ENCODE measurements at regions not wholly inside any gene's neighbourhood (a gene's known extent, or its start where the extent isn't known, plus 50 kb on each side); places are given as distances from the start of the nearest gene placed in this dataset.

GRCh38 chr20:40120827-40121226 is 568.2 kb downstream of the MAFB start:
- Mint-ChIP-seq H3K36me3 (ENCODE audit: low read depth) (no peaks in the 10 kb centered on the region), H3K27ac (no peak overlapping the region), H3K4me3 (no peak overlapping the region), H3K27me3 (ENCODE audit: insufficient read depth, low read depth, poor library complexity) (peaks cover 1% of the 10 kb centered on the region), H3K4me1 (no peaks in the 10 kb centered on the region), H3K9me3 (no peaks in the 10 kb centered on the region; the same call in 2 of the 3 replicates)
- TF ChIP-seq STAT1 (IDR thresholded peaks at IDR 0.05; ENCODE audit: unreplicated experiment) (no peak), EZH2 (IDR thresholded peaks at IDR 0.05; ENCODE audit: low read depth, unreplicated experiment) (no peak), NANOG (IDR thresholded peaks at IDR 0.05; ENCODE audit: borderline replicate concordance) (no peak), ZNF462 (CRISPR knock-in tag; IDR thresholded peaks at IDR 0.05) (no peak), POLR2AphosphoS5 (IDR thresholded peaks at IDR 0.05; ENCODE audit: low read depth) (no peak), EZH2phosphoT487 (IDR thresholded peaks at IDR 0.05; ENCODE audit: unreplicated experiment) (no peak), ETS1 (IDR thresholded peaks at IDR 0.05) (no peak), JUNB (IDR thresholded peaks at IDR 0.05; ENCODE audit: unreplicated experiment) (no peak), ZNF331 (CRISPR knock-in tag; IDR thresholded peaks at IDR 0.05; ENCODE audit: low read depth) (no peak), CTCF (conservative IDR thresholded peaks at IDR 0.05; ENCODE audit: low read depth in 2 of 2) (no peak), CREB1 (CRISPR knock-in tag; IDR thresholded peaks at IDR 0.05; ENCODE audit: low read depth) (no peak), ZNF114 (CRISPR knock-in tag; IDR thresholded peaks at IDR 0.05) (no peak), REST (IDR thresholded peaks at IDR 0.05; ENCODE audit: unreplicated experiment) (no peak)
- Histone ChIP-seq H3K9me2 (ENCODE audit: insufficient read depth) (no peaks in the 10 kb centered on the region), H3K79me2 (replicated peaks; ENCODE audit: insufficient read depth) (no peaks in the 10 kb centered on the region), H3K4me2 (no peak overlapping the region), H3K36me3 (ENCODE audit: insufficient read depth) (no peaks in the 10 kb centered on the region), H3K4me1 (ENCODE audit: insufficient read depth) (no peaks in the 10 kb centered on the region), H3K27me3 (ENCODE audit: insufficient read depth) (no peaks in the 10 kb centered on the region), H3K27ac (ENCODE audit: low read depth) (no peak overlapping the region), H4K20me1 (replicated peaks; ENCODE audit: insufficient read depth) (no peaks in the 10 kb centered on the region; the same call in 1 of the 2 replicates), H2AFZ (no peak overlapping the region), H3K4me3 (no peak overlapping the region), H3F3A (replicated peaks; ENCODE audit: low read depth) (no peaks in the 10 kb centered on the region)
- DNase-seq (ENCODE audit: low spot score) (no peak), ATAC-seq (no peak)
